K562 (cell line): ENCODE measurements at regions not wholly inside any gene's neighbourhood (a gene's known extent, or its start where the extent isn't known, plus 50 kb on each side); places are given as distances from the start of the nearest gene placed in this dataset.
A peak's percentile ranks its signal among the peaks of the same experiment; 100 is the strongest.
"Not testable (repeated sequence)": the region's sequence is repeated elsewhere in the genome, so short reads cannot be mapped to it uniquely, and the experiment has no call there.

Source experiments
- ATAC-seq: fragments of 200-7000 bp; cut with Tn5 transposase; 3 replicates; pipeline ENCODE4 v1.9.1; 2020; ENCODE audit warnings: moderate library complexity
- BruUV-seq: library from RNA; stranded (reverse); fragments of 400-500 nt; replicated peaks from 2 replicates; lab custom pipeline; 2021; lab: Mats Ljungman, UMichigan
- CTCF ChIA-PET: fragments of 300-600 bp; formaldehyde crosslinking; extraction: SDS; loops from one replicate; lab custom pipeline; 2021; ENCODE audit warnings: low intra/inter-chr PET ratio; lab: Yijun Ruan, JAX
- POLR2A ChIA-PET: fragments of 300-600, 350-650 bp; sonication (Branson Sonifier 250); formaldehyde crosslinking; extraction: SDS; loops from one replicate; lab custom pipeline; 2021; ENCODE audit warnings: antibody characterized with exemption, inconsistent platforms; lab: Yijun Ruan, JAX
- DNase-seq, 4 experiments: peaks; one replicate each; pipeline versions ENCODE4 v3.0.0 to v3.0.0-alpha.2; 2011 to 2018; ENCODE audit warnings: low spot score in 3 of 4, mixed read lengths in 3 of 4; ENCODE audit errors: extremely low read depth in 1 of 4
- FAIRE-seq: peaks from 2 replicates; lab custom pipeline; 2011; peaks lifted over from hg19 to GRCh38; lab: Jason Lieb, UNC
- H2AFZ ChIP-seq: 2 replicates; pipeline ENCODE4 v1.6.0; 2011; ENCODE audit warnings: low read depth, low read length, control low read depth, inconsistent platforms
- H3K27ac ChIP-seq: fragments of 200-600 bp; 3 replicates; pipeline ENCODE4 v1.8.0; 2011; ENCODE audit warnings: low read depth, mild to moderate bottlenecking, control low read depth, inconsistent platforms, low read length, moderate library complexity, mixed read lengths; ENCODE audit errors: extremely low read depth
- H3K27me3 ChIP-seq, 2 experiments: fragments of 300-600 bp in 1 of 2; 2 replicates in 1 of 2; 3 replicates in 1 of 2; pipeline versions ENCODE4 v1.6.0 to v1.8.0; 2011; ENCODE audit warnings: inconsistent platforms in 2 of 2, low read length in 2 of 2, mild to moderate bottlenecking in 1 of 2, mixed read lengths in 1 of 2, moderate library complexity in 1 of 2; ENCODE audit not compliant: control insufficient read depth in 2 of 2, insufficient read depth in 2 of 2
- H3K36me3 ChIP-seq: fragments of 300-600 bp; 3 replicates; pipeline ENCODE4 v1.8.0; 2011; ENCODE audit warnings: mild to moderate bottlenecking, low read length, inconsistent platforms; ENCODE audit not compliant: control insufficient read depth, insufficient read depth
- H3K4me1 ChIP-seq, 2 experiments: fragments of 200-600 bp in 1 of 2; replicated peaks in 1 of 2; 2 replicates in 1 of 2; 3 replicates in 1 of 2; pipeline versions ENCODE4 v1.5.1 to v1.8.0; 2011; ENCODE audit warnings: inconsistent platforms in 2 of 2, low read length in 2 of 2, mild to moderate bottlenecking in 1 of 2, mixed read lengths in 1 of 2, moderate library complexity in 1 of 2; ENCODE audit not compliant: control insufficient read depth in 2 of 2, insufficient read depth in 2 of 2
- H3K4me2 ChIP-seq: 2 replicates; pipeline ENCODE4 v1.6.1; 2011; ENCODE audit warnings: low read length, control low read depth, inconsistent platforms, mixed read lengths; ENCODE audit not compliant: insufficient read depth
- H3K4me3 ChIP-seq: fragments of 200-600 bp; sonication (generic), shearing (Covaris generic); 2 replicates; pipeline ENCODE4 v1.5.1; 2016; ENCODE audit warnings: control low read depth, inconsistent platforms
- H3K79me2 ChIP-seq: fragments of 200-600 bp; 3 replicates; pipeline ENCODE4 v1.8.0; 2011; ENCODE audit warnings: low read length, inconsistent platforms; ENCODE audit not compliant: control insufficient read depth, insufficient read depth
- H3K9ac ChIP-seq, 2 experiments: 2 replicates each; pipeline versions ENCODE4 v1.6.0 to v1.6.1; 2011; ENCODE audit warnings: low read depth in 2 of 2, low read length in 2 of 2, control low read depth in 1 of 2, inconsistent platforms in 1 of 2, mild to moderate bottlenecking in 1 of 2, mixed read lengths in 1 of 2; ENCODE audit not compliant: insufficient read depth in 1 of 2
- H3K9me1 ChIP-seq: one replicate; pipeline ENCODE4 v1.6.0; 2011; ENCODE audit warnings: inconsistent platforms, mild to moderate bottlenecking, low read length, moderate library complexity; ENCODE audit not compliant: control insufficient read depth, insufficient read depth
- H3K9me3 ChIP-seq: replicated peaks from 2 replicates; pipeline ENCODE4 v1.5.1; 2011; ENCODE audit warnings: low read depth, low read length, inconsistent platforms; ENCODE audit not compliant: control insufficient read depth, insufficient read depth
- H4K20me1 ChIP-seq: replicated peaks from 2 replicates; pipeline ENCODE4 v1.6.1; 2011; ENCODE audit warnings: low read length, inconsistent platforms, mixed read lengths; ENCODE audit not compliant: control insufficient read depth, insufficient read depth
- ATF1 ChIP-seq, 2 experiments: fragments of 450-650 bp in 1 of 2; IDR thresholded peaks; 2 replicates each; pipeline ENCODE4 v1.6.1; 2016; ENCODE audit warnings: missing compliant biosample characterization in 1 of 2, missing genetic modification characterization in 1 of 2
- BCOR ChIP-seq: fragments of 450-650 bp; IDR thresholded peaks from 2 replicates; pipeline ENCODE4 v1.6.1; 2016
- C11orf30 ChIP-seq: fragments of 450-650 bp; IDR thresholded peaks from 2 replicates; pipeline ENCODE4 v1.6.1; 2016; ENCODE audit warnings: low read depth, mild to moderate bottlenecking
- MEIS2 ChIP-seq: fragments of 450-650 bp; IDR thresholded peaks from 2 replicates; pipeline ENCODE4 v1.6.1; 2014; ENCODE audit warnings: mild to moderate bottlenecking; ENCODE audit not compliant: partially characterized antibody
- ZNF146 ChIP-seq: IDR thresholded peaks from one replicate; pipeline ENCODE4 v1.6.1; 2018; ENCODE audit warnings: missing compliant biosample characterization; ENCODE audit not compliant: unreplicated experiment
- ZZZ3 ChIP-seq: fragments of 450-650 bp; IDR thresholded peaks from 2 replicates; pipeline ENCODE4 v1.6.1; 2016; ENCODE audit warnings: antibody characterized with exemption, mild to moderate bottlenecking, moderate library complexity
- WGBS: fragments of 100-300 bp; shearing (Covaris generic); methylation state at CpG from one replicate; pipeline ENCODE4 v1.1.6; 2016; ENCODE audit warnings: low coverage, mixed read lengths; ENCODE audit not compliant: insufficient coverage; ENCODE audit errors: missing lambda C conversion rate; 5-methylcytosine and 5-hydroxymethylcytosine counted together
- in situ Hi-C: fragments of 300-500 bp; cut with MboI; formaldehyde crosslinking; loops from 4 replicates; pipeline ENCODE4 v1.15.0; 2018; ENCODE audit warnings: inconsistent platforms, mixed read lengths
- intact Hi-C: fragments of 100-400 bp; cut with micrococcal nuclease; formaldehyde crosslinking; loops from 2 replicates; pipeline ENCODE4 v1.14.2; 2022
- TF ChIP-seq, protein P1 (sequence below), 2 experiments: IDR thresholded peaks in 1 of 2; conservative IDR thresholded peaks in 1 of 2; 2 replicates each; pipeline ENCODE4 v1.6.1; 2016; ENCODE audit warnings: low read depth in 2 of 2, mild to moderate bottlenecking in 1 of 2, missing compliant biosample characterization in 1 of 2, missing genetic modification characterization in 1 of 2, moderate library complexity in 1 of 2
- TF ChIP-seq, protein P2 (sequence below): fragments of 450-650 bp; IDR thresholded peaks from 2 replicates; pipeline ENCODE4 v1.7.1; 2018; ENCODE audit warnings: mild to moderate bottlenecking, low read depth; ENCODE audit not compliant: partially characterized antibody
- TF ChIP-seq, protein P3 (sequence below): fragments of 450-650 bp; IDR thresholded peaks from 2 replicates; pipeline ENCODE4 v1.6.1; 2016

DNA sequence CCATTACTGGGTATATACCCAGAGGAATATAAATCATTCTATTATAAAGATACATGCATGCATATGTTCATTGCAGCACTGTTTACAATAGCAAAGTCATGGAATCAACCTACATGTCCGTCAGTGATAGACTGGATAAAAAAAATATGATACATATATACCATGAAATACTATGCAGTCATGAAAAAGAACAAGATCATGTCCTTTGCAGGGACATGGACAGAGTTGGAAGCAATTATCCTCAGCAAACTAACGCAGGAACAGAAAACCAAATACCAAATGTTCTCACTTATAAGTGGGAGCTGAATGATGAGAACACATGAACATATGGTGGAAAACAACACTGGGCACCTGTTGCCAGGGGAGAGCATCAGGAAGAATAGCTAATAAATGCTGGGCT, 88.4 kb upstream of the ZNF92 start:
- POLR2A ChIA-PET = interaction anchor here (0.6 kb wide), 1 partner anchor 24 kb away, joined by 5 read pairs; no protein-coding TSS in a partner anchor
- ATAC-seq, BruUV-seq, H4K20me1 ChIP-seq, H3K4me1 ChIP-seq, H2AFZ ChIP-seq, CTCF ChIA-PET, in situ Hi-C loops: not testable (repeated sequence)
- 14% methylated on average over 2 of the region's 2 CpGs for WGBS
- TF ChIP-seq BCOR (0 out of 2 replicates have a peak, but pooled peaks have one; percentile 38), ZNF146 (peak; percentile 85)
- TF ChIP-seq, all 486 proteins: peak for 2; not testable (repeated sequence) for 484
- H3K27me3 ChIP-seq, H3K27ac ChIP-seq, H3K9me1 ChIP-seq, H3K36me3 ChIP-seq, intact Hi-C loops, DNase-seq, H3K9ac ChIP-seq, H3K79me2 ChIP-seq, H3K9me3 ChIP-seq, H3K4me2 ChIP-seq, H3K4me3 ChIP-seq, FAIRE-seq: not testable (repeated sequence)

DNA sequence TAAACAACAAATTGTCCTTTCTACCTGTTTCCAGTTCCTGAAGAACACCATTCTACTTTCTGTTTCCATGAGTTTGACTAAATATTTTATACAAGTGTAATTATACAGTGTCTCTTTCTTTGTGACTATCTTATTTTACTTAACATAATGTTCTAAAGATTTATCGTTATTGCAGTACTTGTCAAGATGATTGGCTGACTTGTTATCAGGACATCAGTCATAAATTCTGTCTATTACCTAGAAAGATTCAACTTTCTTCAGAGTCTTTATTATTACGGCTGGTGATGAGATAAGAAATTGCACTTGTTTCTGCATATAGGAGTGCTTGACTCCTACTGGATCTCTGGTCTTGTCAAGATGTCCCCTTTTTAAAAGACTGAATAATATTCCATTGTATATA, 93.9 kb upstream of the ZNF92 start:
- Histone ChIP-seq H2AFZ (no peak overlapping the region), H3K36me3 (no peaks in the 10 kb centered on the region), H3K27me3 (no peaks in the 10 kb centered on the region), H3K4me2 (no peak overlapping the region), H3K9me3 (no peaks in the 10 kb centered on the region; the same call in 1 of the 2 replicates), H4K20me1 (no peaks in the 10 kb centered on the region), H3K27ac (no peak overlapping the region), H3K4me3 (no peak overlapping the region), H3K9me1 (no peaks in the 10 kb centered on the region), H3K79me2 (peaks cover 11% of the 10 kb centered on the region; the same call in 1 of the 3 replicates), H3K4me1 (no peaks in the 10 kb centered on the region), H3K9ac (no peak overlapping the region)
- POLR2A ChIA-PET = no interaction called here
- intact Hi-C loops (no loop called here), in situ Hi-C loops (no loop called here)
- TF ChIP-seq MEIS2 (peak; percentile 79), ATF1 (CRISPR knock-in tag; IDR thresholded peaks at IDR 0.05) (no peak), ATF1 (tag; IDR thresholded peaks at IDR 0.05) (no peak), ZZZ3 (no peak), C11orf30 (no peak)
- TF ChIP-seq, protein P1, sequence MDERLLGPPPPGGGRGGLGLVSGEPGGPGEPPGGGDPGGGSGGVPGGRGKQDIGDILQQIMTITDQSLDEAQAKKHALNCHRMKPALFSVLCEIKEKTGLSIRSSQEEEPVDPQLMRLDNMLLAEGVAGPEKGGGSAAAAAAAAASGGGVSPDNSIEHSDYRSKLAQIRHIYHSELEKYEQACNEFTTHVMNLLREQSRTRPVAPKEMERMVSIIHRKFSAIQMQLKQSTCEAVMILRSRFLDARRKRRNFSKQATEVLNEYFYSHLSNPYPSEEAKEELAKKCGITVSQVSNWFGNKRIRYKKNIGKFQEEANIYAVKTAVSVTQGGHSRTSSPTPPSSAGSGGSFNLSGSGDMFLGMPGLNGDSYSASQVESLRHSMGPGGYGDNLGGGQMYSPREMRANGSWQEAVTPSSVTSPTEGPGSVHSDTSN (CRISPR knock-in tag; IDR thresholded peaks at IDR 0.05; ENCODE audit: low read depth) = no peak
- TF ChIP-seq, protein P1 (tag; conservative IDR thresholded peaks at IDR 0.05; ENCODE audit: low read depth) = peak; percentile 60
- TF ChIP-seq, protein P2, sequence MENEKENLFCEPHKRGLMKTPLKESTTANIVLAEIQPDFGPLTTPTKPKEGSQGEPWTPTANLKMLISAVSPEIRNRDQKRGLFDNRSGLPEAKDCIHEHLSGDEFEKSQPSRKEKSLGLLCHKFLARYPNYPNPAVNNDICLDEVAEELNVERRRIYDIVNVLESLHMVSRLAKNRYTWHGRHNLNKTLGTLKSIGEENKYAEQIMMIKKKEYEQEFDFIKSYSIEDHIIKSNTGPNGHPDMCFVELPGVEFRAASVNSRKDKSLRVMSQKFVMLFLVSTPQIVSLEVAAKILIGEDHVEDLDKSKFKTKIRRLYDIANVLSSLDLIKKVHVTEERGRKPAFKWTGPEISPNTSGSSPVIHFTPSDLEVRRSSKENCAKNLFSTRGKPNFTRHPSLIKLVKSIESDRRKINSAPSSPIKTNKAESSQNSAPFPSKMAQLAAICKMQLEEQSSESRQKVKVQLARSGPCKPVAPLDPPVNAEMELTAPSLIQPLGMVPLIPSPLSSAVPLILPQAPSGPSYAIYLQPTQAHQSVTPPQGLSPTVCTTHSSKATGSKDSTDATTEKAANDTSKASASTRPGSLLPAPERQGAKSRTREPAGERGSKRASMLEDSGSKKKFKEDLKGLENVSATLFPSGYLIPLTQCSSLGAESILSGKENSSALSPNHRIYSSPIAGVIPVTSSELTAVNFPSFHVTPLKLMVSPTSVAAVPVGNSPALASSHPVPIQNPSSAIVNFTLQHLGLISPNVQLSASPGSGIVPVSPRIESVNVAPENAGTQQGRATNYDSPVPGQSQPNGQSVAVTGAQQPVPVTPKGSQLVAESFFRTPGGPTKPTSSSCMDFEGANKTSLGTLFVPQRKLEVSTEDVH = no peak
- TF ChIP-seq, protein P3, sequence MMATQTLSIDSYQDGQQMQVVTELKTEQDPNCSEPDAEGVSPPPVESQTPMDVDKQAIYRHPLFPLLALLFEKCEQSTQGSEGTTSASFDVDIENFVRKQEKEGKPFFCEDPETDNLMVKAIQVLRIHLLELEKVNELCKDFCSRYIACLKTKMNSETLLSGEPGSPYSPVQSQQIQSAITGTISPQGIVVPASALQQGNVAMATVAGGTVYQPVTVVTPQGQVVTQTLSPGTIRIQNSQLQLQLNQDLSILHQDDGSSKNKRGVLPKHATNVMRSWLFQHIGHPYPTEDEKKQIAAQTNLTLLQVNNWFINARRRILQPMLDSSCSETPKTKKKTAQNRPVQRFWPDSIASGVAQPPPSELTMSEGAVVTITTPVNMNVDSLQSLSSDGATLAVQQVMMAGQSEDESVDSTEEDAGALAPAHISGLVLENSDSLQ = 0 out of 2 replicates have a peak, but pooled peaks have one; percentile 25
- DNase-seq (no peak), ATAC-seq (no peak), FAIRE-seq (no peak)
- CTCF ChIA-PET = no interaction called here
- BruUV-seq = no TSS peak
- WGBS = 9% methylated on average over 2 of the region's 2 CpGs
